Endothelial cell of umbilical vein (primary cell): ENCODE measurements at regions not wholly inside any gene's neighbourhood (a gene's known extent, or its start where the extent isn't known, plus 50 kb on each side); places are given as distances from the start of the nearest gene placed in this dataset.

ENCODE experiments used
- BruUV-seq: library from RNA; stranded (reverse); fragments of 400-500 nt; replicated peaks from 2 replicates; lab custom pipeline; 2021; lab: Mats Ljungman, UMichigan
- CTCF ChIA-PET: fragments of 300-600, 350-600 bp; sonication (Branson Sonifier 250); formaldehyde crosslinking; loops from one replicate; lab custom pipeline; 2021; ENCODE audit warnings: antibody characterized with exemption, inconsistent platforms; lab: Charles Lee
- POLR2A ChIA-PET: fragments of 300-600, 350-600 bp; sonication (Branson Sonifier 250); formaldehyde crosslinking; loops from one replicate; lab custom pipeline; 2021; ENCODE audit warnings: antibody characterized with exemption, inconsistent platforms; lab: Charles Lee
- DNase-seq: peaks from one replicate; pipeline ENCODE4 v3.0.0-alpha.2; 2011; ENCODE audit warnings: low read depth, low spot score
- FAIRE-seq: peaks from 2 replicates; lab custom pipeline; 2011; peaks lifted over from hg19 to GRCh38; lab: Jason Lieb, UNC
- H2AFZ ChIP-seq: 2 replicates; pipeline ENCODE4 v1.6.0; 2012; ENCODE audit warnings: low read depth, low read length, control low read depth, inconsistent platforms
- H3K27ac ChIP-seq: 2 replicates; pipeline ENCODE4 v1.5.1; 2011; ENCODE audit warnings: low read depth, mild to moderate bottlenecking, control low read depth, low read length, moderate library complexity; ENCODE audit not compliant: insufficient read depth
- H3K27me3 ChIP-seq, 2 experiments: 2 replicates each; pipeline versions ENCODE4 v1.6.0 to v1.6.1; 2011; ENCODE audit warnings: low read length in 2 of 2, mixed read lengths in 1 of 2; ENCODE audit not compliant: control insufficient read depth in 2 of 2, insufficient read depth in 2 of 2
- H3K36me3 ChIP-seq, 2 experiments: 2 replicates in 1 of 2; 3 replicates in 1 of 2; pipeline ENCODE4 v1.5.1; 2011; ENCODE audit warnings: low read length in 2 of 2, mild to moderate bottlenecking in 1 of 2, moderate library complexity in 1 of 2; ENCODE audit not compliant: control insufficient read depth in 2 of 2, insufficient read depth in 2 of 2; ENCODE audit errors: extremely low read depth in 1 of 2
- H3K4me1 ChIP-seq: 3 replicates; pipeline ENCODE4 v1.5.1; 2011; ENCODE audit warnings: mild to moderate bottlenecking, low read length; ENCODE audit not compliant: control insufficient read depth, insufficient read depth; ENCODE audit errors: extremely low read depth
- H3K4me2 ChIP-seq: 2 replicates; pipeline ENCODE4 v1.6.1; 2011; ENCODE audit warnings: low read length, control low read depth, mixed read lengths; ENCODE audit not compliant: insufficient read depth
- H3K4me3 ChIP-seq, 3 experiments: fragments of 200-600 bp in 1 of 3; sonication (generic), shearing (Covaris generic) in 1 of 3; replicated peaks in 1 of 3; 2 replicates each; pipeline ENCODE4 v1.5.1; 2011 to 2016; ENCODE audit warnings: control low read depth in 3 of 3, low read length in 3 of 3, mild to moderate bottlenecking in 2 of 3, inconsistent platforms in 1 of 3, low read depth in 1 of 3, moderate library complexity in 1 of 3; ENCODE audit not compliant: insufficient read depth in 1 of 3
- H3K79me2 ChIP-seq: 2 replicates; pipeline ENCODE4 v1.6.0; 2012; ENCODE audit warnings: low read length, inconsistent platforms; ENCODE audit not compliant: control insufficient read depth, insufficient read depth
- H3K9ac ChIP-seq: replicated peaks from 2 replicates; pipeline ENCODE3; 2011; ENCODE audit warnings: low read length, control low read depth; ENCODE audit not compliant: insufficient read depth; ENCODE audit errors: extremely low read depth
- H3K9me1 ChIP-seq: replicated peaks from 3 replicates; pipeline ENCODE4 v1.6.0; 2011; ENCODE audit warnings: mild to moderate bottlenecking, low read length; ENCODE audit not compliant: control insufficient read depth, insufficient read depth; ENCODE audit errors: extremely low read depth
- H3K9me3 ChIP-seq: replicated peaks from 2 replicates; pipeline ENCODE4 v1.5.1; 2012; ENCODE audit warnings: low read length, inconsistent platforms; ENCODE audit not compliant: control insufficient read depth, insufficient read depth
- H4K20me1 ChIP-seq: replicated peaks from 2 replicates; pipeline ENCODE3; 2011; ENCODE audit warnings: mild to moderate bottlenecking, low read length; ENCODE audit not compliant: control insufficient read depth, insufficient read depth; ENCODE audit errors: extremely low read depth
- EZH2 ChIP-seq: IDR thresholded peaks from 2 replicates; pipeline ENCODE4 v1.6.1; 2012; ENCODE audit warnings: borderline replicate concordance, low read depth, mild to moderate bottlenecking, moderate library complexity, low read length, inconsistent platforms; ENCODE audit not compliant: severe bottlenecking
- FOS ChIP-seq: IDR thresholded peaks from 2 replicates; pipeline ENCODE4 v1.6.1; 2011; ENCODE audit warnings: mild to moderate bottlenecking, low read length, moderate library complexity, borderline replicate concordance; ENCODE audit not compliant: insufficient read depth
- GATA2 ChIP-seq: IDR thresholded peaks from 2 replicates; pipeline ENCODE4 v1.7.0; 2011; ENCODE audit warnings: low read depth, mild to moderate bottlenecking, moderate library complexity, mixed read lengths, low read length; ENCODE audit not compliant: insufficient read length, insufficient read depth
- JUN ChIP-seq: IDR thresholded peaks from 2 replicates; pipeline ENCODE4 v1.6.1; 2011; ENCODE audit warnings: borderline replicate concordance, low read depth; ENCODE audit not compliant: insufficient read length, insufficient read depth
- MYC ChIP-seq: IDR thresholded peaks from one replicate; pipeline ENCODE4 v1.6.1; 2011; ENCODE audit warnings: mild to moderate bottlenecking, low read depth, low read length
- POLR2A ChIP-seq: IDR thresholded peaks from 2 replicates; pipeline ENCODE4 v1.6.1; 2012; ENCODE audit warnings: low read depth, mild to moderate bottlenecking, control low read depth, low read length
- POLR2AphosphoS5 ChIP-seq: IDR thresholded peaks from 2 replicates; pipeline ENCODE4 v1.6.1; 2012; ENCODE audit warnings: low read depth, mild to moderate bottlenecking, control low read depth, low read length, moderate library complexity; ENCODE audit not compliant: insufficient read depth
- dilution Hi-C: fragments of 300-500 bp; cut with MboI; formaldehyde crosslinking; loops from one replicate; pipeline ENCODE4 v1.15.0; 2019; ENCODE audit warnings: low sequenced_read_pairs; ENCODE audit not compliant: extremely low pct_ligation_motif_present
- intact Hi-C: fragments of 100-400 bp; cut with micrococcal nuclease; formaldehyde crosslinking; loops from one replicate; pipeline ENCODE4 v1.10.0; 2022
- TF ChIP-seq, protein P1 (sequence below), 2 donors: IDR thresholded peaks; 1 replicate in 1 of 2; 2 replicates in 1 of 2; pipeline ENCODE4 v1.5.1; 2011; ENCODE audit warnings: low read length in 2 of 2, mild to moderate bottlenecking in 2 of 2, moderate library complexity in 2 of 2, control low read depth in 1 of 2, inconsistent platforms in 1 of 2, low read depth in 1 of 2; ENCODE audit not compliant: insufficient read depth in 1 of 2; ENCODE audit errors: extremely low read depth in 1 of 2
- TF ChIP-seq, protein P2 (sequence below): IDR thresholded peaks from 2 replicates; pipeline ENCODE4 v1.6.1; 2011; ENCODE audit not compliant: insufficient read depth, insufficient read length

DNA sequence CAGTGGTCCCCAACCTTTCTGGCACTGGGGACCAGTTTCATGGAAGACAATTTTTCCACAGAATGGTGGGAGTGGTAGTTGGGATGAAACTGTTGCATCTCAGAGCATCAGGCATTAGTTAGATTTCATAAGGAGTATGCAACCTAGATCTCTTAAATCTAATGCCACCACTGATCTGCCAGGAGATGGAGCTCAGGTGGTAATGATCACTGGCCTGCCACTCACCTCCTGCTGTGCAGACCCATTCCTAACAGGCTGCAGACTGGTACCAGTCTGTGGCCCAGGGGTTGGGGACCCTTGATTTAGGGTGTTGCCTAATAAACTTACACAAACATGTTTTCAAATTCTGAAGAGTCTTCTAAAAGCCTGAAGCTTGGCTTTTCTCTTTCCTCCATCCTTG lies 261.3 kb downstream of the CDH19 start:
- Histone ChIP-seq H3K9ac (no peak overlapping the region), H3K27ac (no peak overlapping the region), H3K9me1 (no peaks in the 10 kb centered on the region), H3K9me3 (no peaks in the 10 kb centered on the region), H2AFZ (no peak overlapping the region), H3K79me2 (no peaks in the 10 kb centered on the region), H3K4me3 (no peak overlapping the region), H3K4me1 (no peaks in the 10 kb centered on the region), H3K27me3 (no peaks in the 10 kb centered on the region), H3K4me2 (no peak overlapping the region), H4K20me1 (no peaks in the 10 kb centered on the region), H3K36me3 (no peaks in the 10 kb centered on the region)
- dilution Hi-C loops (no loop called here), intact Hi-C loops (no loop called here)
- TF ChIP-seq POLR2AphosphoS5 (no peak), EZH2 (no peak), JUN (no peak), GATA2 (no peak)
- FAIRE-seq = no peak
- BruUV-seq = no TSS peak
- DNase-seq = no peak
- POLR2A ChIA-PET = no interaction called here
- CTCF ChIA-PET = no interaction called here

DNA sequence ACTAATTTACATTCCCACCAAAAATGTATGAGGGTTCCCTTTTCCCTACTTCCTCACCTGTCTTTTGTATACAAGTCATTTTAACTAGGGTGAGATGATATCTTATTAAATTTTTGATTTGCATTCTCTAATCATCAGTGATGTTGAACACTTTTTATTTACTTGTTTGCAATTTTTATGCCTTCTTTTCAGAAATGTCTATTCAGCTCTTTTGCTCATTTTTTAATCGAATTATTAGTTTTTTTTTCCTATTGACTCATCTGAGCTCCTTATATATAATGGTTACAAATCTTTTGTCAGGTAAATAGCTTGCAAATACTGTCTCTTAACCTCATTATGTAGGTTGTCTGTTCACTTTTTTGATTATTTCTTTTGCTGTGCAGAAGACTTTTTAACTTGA lies 269.4 kb downstream of the CDH19 start:
- H3K9ac ChIP-seq = no peak overlapping the region
- H3K9me3 ChIP-seq = no peaks in the 10 kb centered on the region
- no peaks in the 10 kb centered on the region for H4K20me1 ChIP-seq
- CTCF ChIA-PET = no interaction called here
- H3K27me3 ChIP-seq = no peaks in the 10 kb centered on the region
- H3K36me3 ChIP-seq = no peaks in the 10 kb centered on the region
- no peaks in the 10 kb centered on the region for H3K79me2 ChIP-seq
- no peak overlapping the region for H3K4me2 ChIP-seq
- dilution Hi-C loops (no loop called here), intact Hi-C loops (no loop called here)
- DNase-seq (no peak), FAIRE-seq (no peak)
- H3K9me1 ChIP-seq = no peaks in the 10 kb centered on the region
- POLR2A ChIA-PET = no interaction called here
- H3K4me3 ChIP-seq = no peak overlapping the region
- H2AFZ ChIP-seq = no peak overlapping the region
- TF ChIP-seq POLR2A = no peak
- TF ChIP-seq, protein P1, sequence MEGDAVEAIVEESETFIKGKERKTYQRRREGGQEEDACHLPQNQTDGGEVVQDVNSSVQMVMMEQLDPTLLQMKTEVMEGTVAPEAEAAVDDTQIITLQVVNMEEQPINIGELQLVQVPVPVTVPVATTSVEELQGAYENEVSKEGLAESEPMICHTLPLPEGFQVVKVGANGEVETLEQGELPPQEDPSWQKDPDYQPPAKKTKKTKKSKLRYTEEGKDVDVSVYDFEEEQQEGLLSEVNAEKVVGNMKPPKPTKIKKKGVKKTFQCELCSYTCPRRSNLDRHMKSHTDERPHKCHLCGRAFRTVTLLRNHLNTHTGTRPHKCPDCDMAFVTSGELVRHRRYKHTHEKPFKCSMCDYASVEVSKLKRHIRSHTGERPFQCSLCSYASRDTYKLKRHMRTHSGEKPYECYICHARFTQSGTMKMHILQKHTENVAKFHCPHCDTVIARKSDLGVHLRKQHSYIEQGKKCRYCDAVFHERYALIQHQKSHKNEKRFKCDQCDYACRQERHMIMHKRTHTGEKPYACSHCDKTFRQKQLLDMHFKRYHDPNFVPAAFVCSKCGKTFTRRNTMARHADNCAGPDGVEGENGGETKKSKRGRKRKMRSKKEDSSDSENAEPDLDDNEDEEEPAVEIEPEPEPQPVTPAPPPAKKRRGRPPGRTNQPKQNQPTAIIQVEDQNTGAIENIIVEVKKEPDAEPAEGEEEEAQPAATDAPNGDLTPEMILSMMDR (IDR thresholded peaks at IDR 0.05; ENCODE audit: extremely low read depth in 1 of 2, insufficient read depth in 1 of 2, low read depth in 1 of 2, low read length in 2 of 2) = no peak
- TF ChIP-seq, protein P2, sequence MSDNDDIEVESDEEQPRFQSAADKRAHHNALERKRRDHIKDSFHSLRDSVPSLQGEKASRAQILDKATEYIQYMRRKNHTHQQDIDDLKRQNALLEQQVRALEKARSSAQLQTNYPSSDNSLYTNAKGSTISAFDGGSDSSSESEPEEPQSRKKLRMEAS = no peak
- no peak for TF ChIP-seq POLR2AphosphoS5
- TF ChIP-seq GATA2 = no peak
- no peak for TF ChIP-seq JUN
- no peak for TF ChIP-seq FOS
- no peak for TF ChIP-seq EZH2
- no peak for TF ChIP-seq MYC
- no peak overlapping the region for H3K27ac ChIP-seq
- no TSS peak for BruUV-seq
- no peaks in the 10 kb centered on the region for H3K4me1 ChIP-seq
